ENCODE measurements at regions not wholly inside any gene's neighbourhood (a gene's known extent, or its start where the extent isn't known, plus 50 kb on each side); places are given as distances from the start of the nearest gene placed in this dataset.
A peak's percentile ranks its signal among the peaks of the same experiment; 100 is the strongest.
"Not testable (repeated sequence)": the region's sequence is repeated elsewhere in the genome, so short reads cannot be mapped to it uniquely, and the experiment has no call there.

GRCh38 chr10:61818251-61818650 is 83.2 kb upstream of the ARID5B start:
- not testable (repeated sequence) for DNase-seq

GRCh38 chr10:61819208-61819607 is 82.3 kb upstream of the ARID5B start:
- no peak for DNase-seq

GRCh38 chr10:61821153-61821552 is 80.3 kb upstream of the ARID5B start:
- DNase-seq: no peak

GRCh38 chr10:61821693-61822092 is 79.8 kb upstream of the ARID5B start:
- DNase-seq: no peak

- no peak for DNase-seq
These were observed 79.4 kb upstream of the ARID5B start for GRCh38 chr10:61822096-61822495.

GRCh38 chr10:61822781-61823230 is 78.7 kb upstream of the ARID5B start:
- DNase-seq: no peak

GRCh38 chr10:61825001-61825400 is 76.5 kb upstream of the ARID5B start:
- DNase-seq: no peak

GRCh38 chr10:61825628-61826027 is 75.9 kb upstream of the ARID5B start:
- no peak for DNase-seq

- no peak for DNase-seq
These were observed 73.5 kb upstream of the ARID5B start for GRCh38 chr10:61828034-61828433.

- DNase-seq: no peak
These were observed 72.7 kb upstream of the ARID5B start for GRCh38 chr10:61828788-61829187.

GRCh38 chr10:61830072-61830845 is 71.2 kb upstream of the ARID5B start:
- DNase-seq: no peak

GRCh38 chr10:61830846-61831273 is 70.6 kb upstream of the ARID5B start:
- no peak for DNase-seq

- DNase-seq: no peak
These were observed 68.5 kb upstream of the ARID5B start for GRCh38 chr10:61832866-61833481.

GRCh38 chr10:61834519-61834918 is 67.0 kb upstream of the ARID5B start:
- DNase-seq: no peak

GRCh38 chr10:61835069-61835945 is 66.2 kb upstream of the ARID5B start:
- peak in 1 of 2 experiments; percentile 23 for DNase-seq

- DNase-seq: no peak
These were observed 65.3 kb upstream of the ARID5B start for GRCh38 chr10:61835946-61836887.

GRCh38 chr10:61836888-61837754 is 64.4 kb upstream of the ARID5B start:
- DNase-seq: no peak

GRCh38 chr10:61837755-61838171 is 63.7 kb upstream of the ARID5B start:
- no peak for DNase-seq

- no peak for DNase-seq
These were observed 61.6 kb upstream of the ARID5B start for GRCh38 chr10:61839916-61840315.

GRCh38 chr10:61840403-61840802 is 61.1 kb upstream of the ARID5B start:
- no peak for DNase-seq

GRCh38 chr10:61841338-61841875 is 60.1 kb upstream of the ARID5B start:
- DNase-seq: no peak
